Caco-2 (cell line): ENCODE measurements at regions not wholly inside any gene's neighbourhood (a gene's known extent, or its start where the extent isn't known, plus 50 kb on each side); places are given as distances from the start of the nearest gene placed in this dataset.
A peak's percentile ranks its signal among the peaks of the same experiment; 100 is the strongest.

ENCODE experiments used
- BruUV-seq: library from RNA; stranded (reverse); fragments of 400-500 nt; replicated peaks from 2 replicates; lab custom pipeline; 2021; lab: Mats Ljungman, UMichigan
- CTCF ChIA-PET: fragments of 300-600 bp; sonication (Branson Sonifier 250); formaldehyde crosslinking; loops from one replicate; lab custom pipeline; 2022; ENCODE audit warnings: antibody characterized with exemption; lab: Charles Lee
- POLR2A ChIA-PET: fragments of 300-600 bp; sonication (Branson Sonifier 250); formaldehyde crosslinking; loops from one replicate; lab custom pipeline; 2022; ENCODE audit warnings: antibody characterized with exemption; lab: Charles Lee
- DNase-seq, 2 experiments: peaks; one replicate each; pipeline versions ENCODE4 v3.0.0 to v3.0.0-alpha.2; 2020 to 2022
- H3K27me3 ChIP-seq: replicated peaks from 2 replicates; pipeline ENCODE4 v1.6.0; 2011; ENCODE audit warnings: low read length; ENCODE audit not compliant: control insufficient read depth, insufficient read depth
- H3K36me3 ChIP-seq: 2 replicates; pipeline ENCODE4 v1.5.1; 2011; ENCODE audit warnings: low read length; ENCODE audit not compliant: control insufficient read depth, insufficient read depth
- H3K4me1 ChIP-seq: fragments of 250-450 bp; sonication (Bioruptor Pico); 2 replicates; pipeline ENCODE4 v1.5.1; 2020; ENCODE audit warnings: mild to moderate bottlenecking
- H3K4me3 ChIP-seq: 2 replicates; pipeline ENCODE4 v1.5.1; 2011; ENCODE audit warnings: low read depth, mild to moderate bottlenecking, control low read depth, low read length
- H3K9me3 ChIP-seq: fragments of 250-450 bp; sonication (Bioruptor Pico); 2 replicates; pipeline ENCODE4 v1.5.1; 2020; ENCODE audit warnings: mild to moderate bottlenecking, moderate library complexity
- H3K27ac Mint-ChIP-seq: one replicate; pipeline ENCODE4 v1.8.0; 2022; ENCODE audit warnings: mixed read lengths; ENCODE audit not compliant: unreplicated experiment
- H3K27me3 Mint-ChIP-seq: one replicate; pipeline ENCODE4 v1.8.0; 2022; ENCODE audit warnings: mixed read lengths; ENCODE audit not compliant: insufficient read depth, unreplicated experiment
- H3K36me3 Mint-ChIP-seq: one replicate; pipeline ENCODE4 v1.8.0; 2022; ENCODE audit warnings: mild to moderate bottlenecking, mixed read lengths; ENCODE audit not compliant: insufficient read depth, unreplicated experiment
- H3K4me1 Mint-ChIP-seq: one replicate; pipeline ENCODE4 v1.8.0; 2022; ENCODE audit warnings: low read depth, mixed read lengths; ENCODE audit not compliant: unreplicated experiment
- H3K4me3 Mint-ChIP-seq: one replicate; pipeline ENCODE4 v1.8.0; 2022; ENCODE audit warnings: mild to moderate bottlenecking, moderate library complexity, mixed read lengths; ENCODE audit not compliant: unreplicated experiment
- H3K9me3 Mint-ChIP-seq: one replicate; pipeline ENCODE4 v1.8.0; 2022; ENCODE audit warnings: mixed read lengths; ENCODE audit not compliant: unreplicated experiment
- CTCF ChIP-seq, 2 experiments: fragments of 200-600 bp in 1 of 2; IDR thresholded peaks; 1 replicate in 1 of 2; 2 replicates in 1 of 2; pipeline versions ENCODE4 v1.5.1 to v1.8.0; 2011 to 2022; ENCODE audit warnings: antibody characterized with exemption in 1 of 2, control low read depth in 1 of 2, inconsistent platforms in 1 of 2, low read depth in 1 of 2, low read length in 1 of 2, mild to moderate bottlenecking in 1 of 2, moderate library complexity in 1 of 2; ENCODE audit not compliant: insufficient read depth in 1 of 2, severe bottlenecking in 1 of 2, unreplicated experiment in 1 of 2
- intact Hi-C: fragments of 100-400 bp; cut with micrococcal nuclease; formaldehyde crosslinking; loops from one replicate; pipeline ENCODE4 v1.10.0; 2022; ENCODE audit not compliant: unreplicated experiment

- H3K4me1 Mint-ChIP-seq, result peaks cover 22% of the 10 kb centered on the region
- TF ChIP-seq CTCF (IDR thresholded peaks at IDR 0.05; ENCODE audit: insufficient read depth in 1 of 2, low read depth in 1 of 2, low read length in 1 of 2, severe bottlenecking in 1 of 2, unreplicated experiment in 1 of 2), result no peak
- no peak for DNase-seq
- H3K27me3 Mint-ChIP-seq, result no peaks in the 10 kb centered on the region
- ChIA-PET POLR2A (no interaction called here), CTCF (no interaction called here)
- H3K4me3 Mint-ChIP-seq, result no peak overlapping the region
- no TSS peak for BruUV-seq
- no peaks in the 10 kb centered on the region for H3K27me3 ChIP-seq
- H3K27ac Mint-ChIP-seq, result no peak overlapping the region
- no peaks in the 10 kb centered on the region for H3K9me3 ChIP-seq
- H3K36me3 ChIP-seq, result no peaks in the 10 kb centered on the region
- intact Hi-C loops, result no loop called here
- peaks cover 31% of the 10 kb centered on the region for H3K4me1 ChIP-seq
- no peaks in the 10 kb centered on the region for H3K9me3 Mint-ChIP-seq
- H3K36me3 Mint-ChIP-seq, result no peaks in the 10 kb centered on the region
- no peak overlapping the region for H3K4me3 ChIP-seq
These were observed 78.4 kb downstream of the LUZP4 start for GRCh38 chrX:115367951-115368350.

DNA sequence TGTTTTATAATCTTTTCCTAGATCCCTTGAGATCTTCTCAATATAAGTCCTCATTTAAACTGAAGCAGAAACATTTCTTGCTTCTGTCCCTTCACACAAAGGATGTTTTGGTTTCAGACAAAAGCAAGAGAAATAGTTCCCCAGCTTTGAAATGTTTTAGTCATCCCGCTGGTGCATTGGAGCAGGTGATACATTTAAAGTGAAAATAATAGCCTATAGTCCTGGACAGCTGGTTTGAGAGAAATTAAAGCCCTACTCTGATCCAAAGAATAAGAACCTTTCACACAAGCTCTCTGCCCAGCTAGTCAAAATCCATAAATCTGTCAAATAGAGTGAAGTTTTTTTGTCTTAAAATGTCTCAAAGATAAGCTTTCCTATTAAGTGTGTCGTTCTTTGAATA, 79.4 kb downstream of the LUZP4 start:
- no peak overlapping the region for H3K4me3 ChIP-seq
- no TSS peak for BruUV-seq
- no peaks in the 10 kb centered on the region for H3K36me3 ChIP-seq
- DNase-seq, result no peak
- no peak overlapping the region for H3K27ac Mint-ChIP-seq
- no peak overlapping the region for H3K4me3 Mint-ChIP-seq
- TF ChIP-seq CTCF (IDR thresholded peaks at IDR 0.05; ENCODE audit: insufficient read depth in 1 of 2, low read depth in 1 of 2, low read length in 1 of 2, severe bottlenecking in 1 of 2, unreplicated experiment in 1 of 2), result no peak
- H3K4me1 Mint-ChIP-seq, result peaks cover 22% of the 10 kb centered on the region
- ChIA-PET CTCF (no interaction called here), POLR2A (no interaction called here)
- peaks cover 37% of the 10 kb centered on the region for H3K4me1 ChIP-seq
- H3K9me3 Mint-ChIP-seq, result no peaks in the 10 kb centered on the region
- H3K9me3 ChIP-seq, result no peaks in the 10 kb centered on the region
- no peaks in the 10 kb centered on the region for H3K36me3 Mint-ChIP-seq
- H3K27me3 ChIP-seq, result no peaks in the 10 kb centered on the region
- intact Hi-C loops, result no loop called here
- no peaks in the 10 kb centered on the region for H3K27me3 Mint-ChIP-seq

DNA sequence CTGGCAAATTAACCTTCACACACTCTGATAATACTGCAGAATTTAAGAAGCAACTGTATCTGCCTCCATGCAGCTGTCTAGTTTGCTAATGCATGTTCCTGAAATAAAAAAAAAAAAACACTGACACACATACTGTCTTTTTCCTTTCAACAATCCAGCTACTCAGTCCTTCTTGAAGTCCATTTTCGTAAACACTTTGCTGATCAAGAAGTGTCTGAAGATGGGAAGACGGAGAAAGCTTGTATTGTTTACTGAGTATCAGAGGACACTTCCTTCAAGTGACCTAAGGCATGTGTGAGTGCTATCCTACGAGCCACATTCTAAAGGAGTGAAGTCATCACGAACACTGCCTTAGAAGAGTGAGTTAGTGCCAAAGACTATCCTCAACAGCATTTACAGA, 82.6 kb downstream of the LUZP4 start:
- DNase-seq, result no peak

More for the DNA sequence above, 82.6 kb downstream of the LUZP4 start:
- H3K4me3 ChIP-seq, result no peak overlapping the region
- POLR2A ChIA-PET, result no interaction called here
- H3K27me3 ChIP-seq, result no peaks in the 10 kb centered on the region
- H3K36me3 Mint-ChIP-seq, result no peaks in the 10 kb centered on the region
- peak overlapping the region; percentile 88 for H3K27ac Mint-ChIP-seq
- H3K36me3 ChIP-seq, result no peaks in the 10 kb centered on the region
- peaks cover 23% of the 10 kb centered on the region for H3K4me1 ChIP-seq
- H3K4me1 Mint-ChIP-seq, result peaks cover 8% of the 10 kb centered on the region
- no TSS peak for BruUV-seq
- H3K4me3 Mint-ChIP-seq, result peak overlapping the region; percentile 46
- intact Hi-C loops, result loop anchor here (1.0 to 2.0 kb wide), 2 partner anchors 8 to 27 kb away; no protein-coding TSS in a partner anchor
- H3K9me3 Mint-ChIP-seq, result no peaks in the 10 kb centered on the region
- no peaks in the 10 kb centered on the region for H3K9me3 ChIP-seq
- no peak for TF ChIP-seq CTCF (IDR thresholded peaks at IDR 0.05; ENCODE audit: insufficient read depth in 1 of 2, low read depth in 1 of 2, low read length in 1 of 2, severe bottlenecking in 1 of 2, unreplicated experiment in 1 of 2)
- no peaks in the 10 kb centered on the region for H3K27me3 Mint-ChIP-seq
- CTCF ChIA-PET, result interaction anchor here (0.7 kb wide), 1 partner anchor 10 kb away, joined by 3 read pairs; no protein-coding TSS in a partner anchor
